ENCODE measurements at regions not wholly inside any gene's neighbourhood (a gene's known extent, or its start where the extent isn't known, plus 50 kb on each side); places are given as distances from the start of the nearest gene placed in this dataset.
A peak's percentile ranks its signal among the peaks of the same experiment; 100 is the strongest.

DNA sequence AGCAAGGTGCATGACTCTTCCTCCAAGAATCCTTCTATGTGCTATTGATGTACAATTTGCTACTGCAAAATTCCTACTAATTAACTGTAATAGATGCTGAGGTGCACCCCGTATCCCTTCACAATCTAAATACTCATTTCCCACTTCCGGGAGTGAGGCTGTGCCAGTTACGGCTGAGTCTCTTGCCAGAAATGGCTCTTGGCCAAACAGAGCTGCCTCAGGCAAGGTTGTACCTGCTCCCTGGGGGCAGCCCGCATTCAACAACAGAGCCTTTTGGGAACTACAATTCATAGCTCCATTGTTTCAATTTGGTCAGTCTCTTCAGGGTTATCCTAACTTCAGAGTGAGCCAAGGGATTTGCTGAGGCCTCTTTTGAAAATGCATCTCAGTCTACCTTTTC is 789.8 kb upstream of the MAP3K7 start:
- no peak overlapping the region for H3K9ac ChIP-seq (ENCODE audit: low read depth, low read length)
- no peaks in the 10 kb centered on the region for H3K4me1 ChIP-seq (ENCODE audit: insufficient read depth, low read length)
- no peaks in the 10 kb centered on the region for H3K27me3 ChIP-seq (ENCODE audit: insufficient read depth, low read length)
- H3K4me3 ChIP-seq (ENCODE audit: low read length), result no peak overlapping the region
- no peak overlapping the region for H3K27ac ChIP-seq (ENCODE audit: low read length)
- no peaks in the 10 kb centered on the region for H3K9me3 ChIP-seq (ENCODE audit: insufficient read depth, low read depth, low read length)
- H3K36me3 ChIP-seq (ENCODE audit: insufficient read depth, low read depth, low read length), result no peaks in the 10 kb centered on the region

DNA sequence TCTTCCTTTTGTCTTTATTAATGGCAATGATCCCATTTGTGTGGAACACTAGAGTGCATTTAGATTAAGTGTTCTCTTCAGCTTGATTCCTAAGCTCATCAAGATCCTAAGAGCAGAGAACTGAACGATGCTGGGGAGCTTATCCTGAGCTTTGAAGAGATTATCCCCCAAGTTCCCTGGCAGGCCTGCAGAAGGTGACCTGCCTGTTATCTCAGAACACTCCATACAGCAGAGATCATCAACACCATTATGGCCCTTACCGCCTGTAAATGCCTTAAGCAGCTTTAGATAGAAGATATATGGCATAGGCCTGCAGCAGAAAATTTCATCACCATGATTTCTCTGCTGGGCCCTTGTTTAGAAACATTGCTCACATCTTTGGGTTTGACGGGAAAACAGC is 779.9 kb upstream of the MAP3K7 start:
- no peak overlapping the region for H3K4me3 ChIP-seq (ENCODE audit: low read length)
- H3K36me3 ChIP-seq (ENCODE audit: insufficient read depth, low read depth, low read length), result no peaks in the 10 kb centered on the region
- no peak overlapping the region for H3K27ac ChIP-seq (ENCODE audit: low read length)
- H3K27me3 ChIP-seq (ENCODE audit: insufficient read depth, low read length), result no peaks in the 10 kb centered on the region
- no peaks in the 10 kb centered on the region for H3K4me1 ChIP-seq (ENCODE audit: insufficient read depth, low read length)
- no peaks in the 10 kb centered on the region for H3K9me3 ChIP-seq (ENCODE audit: insufficient read depth, low read depth, low read length)
- H3K9ac ChIP-seq (ENCODE audit: low read depth, low read length), result no peak overlapping the region

DNA sequence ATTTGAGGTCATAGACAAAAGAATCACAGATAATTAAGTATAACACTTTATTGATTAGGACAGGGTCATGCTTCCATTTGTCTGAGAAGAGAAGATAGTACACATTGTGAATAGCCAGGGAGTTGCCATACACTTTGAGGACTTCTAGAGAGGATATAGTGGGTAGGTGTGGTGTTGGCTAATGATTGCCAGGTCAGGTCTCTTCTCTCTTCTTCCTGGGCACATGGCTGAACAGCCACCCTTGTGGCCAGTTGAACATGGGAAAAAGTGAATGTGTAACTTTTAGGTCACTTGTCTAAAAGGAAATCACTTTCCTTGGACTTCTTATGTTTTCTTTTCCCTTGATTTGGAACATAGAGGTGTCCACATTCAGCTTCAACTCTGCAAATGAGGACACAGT is 772.1 kb upstream of the MAP3K7 start:
- H3K27ac ChIP-seq (ENCODE audit: low read length), result no peak overlapping the region
- H3K9ac ChIP-seq (ENCODE audit: low read depth, low read length), result no peak overlapping the region
- no peaks in the 10 kb centered on the region for H3K27me3 ChIP-seq (ENCODE audit: insufficient read depth, low read length)
- no peaks in the 10 kb centered on the region for H3K4me1 ChIP-seq (ENCODE audit: insufficient read depth, low read length)
- H3K9me3 ChIP-seq (ENCODE audit: insufficient read depth, low read depth, low read length), result no peaks in the 10 kb centered on the region
- H3K4me3 ChIP-seq (ENCODE audit: low read length), result no peak overlapping the region
- H3K36me3 ChIP-seq (ENCODE audit: insufficient read depth, low read depth, low read length), result no peaks in the 10 kb centered on the region

DNA sequence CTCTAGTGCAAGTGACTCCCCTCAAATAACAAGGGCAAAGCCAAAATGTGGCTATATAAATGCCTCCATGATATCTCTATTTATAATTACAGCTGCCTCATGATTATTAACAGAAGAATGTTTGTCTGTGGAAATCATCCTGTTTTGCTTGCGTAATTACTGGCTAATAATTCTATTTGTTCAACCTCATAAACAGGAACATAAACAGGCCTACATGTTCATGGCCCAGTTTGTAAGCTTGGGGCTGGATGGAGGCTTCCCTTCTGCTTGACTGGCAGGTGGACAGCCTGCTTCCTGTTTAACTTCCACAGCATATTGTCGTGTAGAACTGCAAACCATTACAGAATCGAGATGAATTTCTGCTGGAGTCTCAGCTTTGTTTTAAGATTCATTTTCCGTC is 766.0 kb upstream of the MAP3K7 start:
- Histone ChIP-seq H3K36me3 (ENCODE audit: insufficient read depth, low read depth, low read length) (no peaks in the 10 kb centered on the region), H3K9ac (ENCODE audit: low read depth, low read length) (no peak overlapping the region), H3K4me1 (ENCODE audit: insufficient read depth, low read length) (no peaks in the 10 kb centered on the region), H3K27me3 (ENCODE audit: insufficient read depth, low read length) (no peaks in the 10 kb centered on the region), H3K27ac (ENCODE audit: low read length) (no peak overlapping the region), H3K9me3 (ENCODE audit: insufficient read depth, low read depth, low read length) (no peaks in the 10 kb centered on the region), H3K4me3 (ENCODE audit: low read length) (no peak overlapping the region)

DNA sequence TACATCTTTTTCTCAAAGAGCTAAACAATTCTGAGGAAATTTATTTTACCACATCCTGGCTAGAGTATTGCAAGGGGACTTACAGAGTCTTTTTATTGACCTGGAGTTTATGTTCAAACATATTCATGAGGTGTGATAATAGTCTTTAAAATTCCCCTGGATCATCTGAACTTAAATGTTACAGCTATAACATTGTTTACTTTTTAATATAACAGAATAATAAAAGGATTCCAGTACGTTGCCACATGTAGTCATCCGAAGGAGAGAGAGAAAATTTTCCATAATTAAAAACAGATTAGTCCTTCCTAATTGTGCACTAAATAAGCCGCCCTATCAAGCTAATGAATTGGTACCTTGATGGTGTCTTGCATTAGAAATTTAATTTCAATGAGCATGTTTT is 765.4 kb upstream of the MAP3K7 start:
- no peak overlapping the region for H3K9ac ChIP-seq (ENCODE audit: low read depth, low read length)
- H3K27ac ChIP-seq (ENCODE audit: low read length), result no peak overlapping the region
- H3K36me3 ChIP-seq (ENCODE audit: insufficient read depth, low read depth, low read length), result no peaks in the 10 kb centered on the region
- H3K27me3 ChIP-seq (ENCODE audit: insufficient read depth, low read length), result no peaks in the 10 kb centered on the region
- no peaks in the 10 kb centered on the region for H3K9me3 ChIP-seq (ENCODE audit: insufficient read depth, low read depth, low read length)
- no peak overlapping the region for H3K4me3 ChIP-seq (ENCODE audit: low read length)
- H3K4me1 ChIP-seq (ENCODE audit: insufficient read depth, low read length), result no peaks in the 10 kb centered on the region

DNA sequence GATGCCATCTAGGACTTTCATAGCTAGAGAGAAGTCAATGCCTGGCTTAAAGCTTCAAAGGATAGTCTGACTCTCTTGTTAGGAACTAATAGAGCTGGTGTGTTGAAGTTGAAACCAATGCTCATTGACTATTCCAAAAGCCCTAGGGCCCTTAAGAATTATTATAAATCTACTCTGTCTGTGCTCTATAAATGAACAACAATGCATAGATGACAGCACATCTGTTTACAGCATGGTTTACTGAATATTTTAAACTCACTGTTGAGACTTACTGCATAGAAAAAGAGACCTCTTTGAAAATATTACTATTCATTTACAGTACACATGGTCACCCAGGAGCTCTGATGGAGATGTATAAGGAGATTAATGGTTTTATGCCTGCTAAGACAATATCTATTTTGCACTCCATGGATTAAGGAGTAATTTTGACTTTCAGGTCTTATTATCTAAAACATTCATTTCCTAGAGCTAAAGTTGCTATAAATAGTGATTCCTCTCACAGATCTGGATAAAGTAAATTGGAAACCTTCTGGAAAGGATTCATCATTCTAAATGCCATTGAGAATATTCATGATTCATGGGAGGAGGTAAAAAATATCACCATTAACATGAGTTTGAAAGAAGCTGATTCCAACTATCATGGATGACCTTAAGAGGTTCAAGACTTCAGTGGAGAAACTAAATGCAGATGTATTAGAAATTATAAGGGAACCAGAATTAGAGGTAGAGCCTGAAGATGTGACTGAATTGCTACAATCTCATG is 763.5 kb upstream of the MAP3K7 start:
- no peaks in the 10 kb centered on the region for H3K9me3 ChIP-seq (ENCODE audit: insufficient read depth, low read depth, low read length)

DNA sequence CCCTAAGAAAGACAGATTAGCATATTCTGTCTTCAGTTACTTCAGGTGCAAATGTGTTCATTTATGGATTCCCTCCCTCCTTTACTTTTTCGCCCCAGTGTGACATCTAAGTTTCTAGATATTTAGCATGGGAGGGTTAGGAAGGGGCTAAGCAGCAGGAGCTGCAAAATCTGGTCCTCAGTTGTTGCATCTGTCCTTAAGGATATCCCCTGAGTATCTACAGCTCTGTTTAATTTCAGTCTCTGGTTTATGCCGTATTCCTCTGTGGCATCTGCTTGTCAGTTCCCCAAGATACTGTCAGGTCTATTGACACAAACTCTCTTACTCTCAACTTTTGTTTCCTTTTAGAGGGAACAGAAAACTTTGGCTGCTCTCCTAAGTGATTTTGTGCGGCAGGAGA is 754.6 kb upstream of the MAP3K7 start:
- Histone ChIP-seq H3K36me3 (ENCODE audit: insufficient read depth, low read depth, low read length) (no peaks in the 10 kb centered on the region), H3K4me3 (ENCODE audit: low read length) (peak overlapping the region; percentile 40), H3K27ac (ENCODE audit: low read length) (no peak overlapping the region)

More for the DNA sequence above, 763.5 kb upstream of the MAP3K7 start:
- no peak overlapping the region for H3K4me3 ChIP-seq (ENCODE audit: low read length)
- no peaks in the 10 kb centered on the region for H3K36me3 ChIP-seq (ENCODE audit: insufficient read depth, low read depth, low read length)
- H3K27me3 ChIP-seq (ENCODE audit: insufficient read depth, low read length), result no peaks in the 10 kb centered on the region
- H3K27ac ChIP-seq (ENCODE audit: low read length), result no peak overlapping the region
- no peaks in the 10 kb centered on the region for H3K4me1 ChIP-seq (ENCODE audit: insufficient read depth, low read length)
- H3K9ac ChIP-seq (ENCODE audit: low read depth, low read length), result no peak overlapping the region

DNA sequence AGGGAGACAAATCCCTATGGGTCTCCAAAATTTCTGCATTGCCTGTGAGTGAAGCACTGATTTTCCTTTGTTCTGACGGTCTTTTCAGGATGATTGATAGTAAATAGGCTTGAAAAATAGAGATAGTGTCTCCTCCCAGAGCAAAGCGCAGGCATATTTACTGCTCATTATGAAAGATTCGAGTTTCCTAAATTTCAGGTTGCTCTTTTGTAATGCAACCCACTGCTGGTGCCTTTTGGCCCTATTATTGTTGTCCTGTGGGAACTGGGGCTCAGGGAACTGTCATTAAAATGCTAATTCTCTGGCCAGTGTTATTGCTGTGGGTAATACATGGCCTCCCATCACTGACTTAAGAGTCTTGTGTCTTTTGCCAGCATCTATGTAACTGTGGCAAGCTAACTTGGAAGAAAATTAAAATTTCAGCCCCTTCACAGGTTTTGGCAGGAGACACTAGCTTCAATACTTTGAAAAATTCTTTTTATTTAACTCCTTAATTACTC is 754.1 kb upstream of the MAP3K7 start:
- H3K4me3 ChIP-seq (ENCODE audit: low read length), result peak overlapping the region; percentile 40
- no peaks in the 10 kb centered on the region for H3K27me3 ChIP-seq (ENCODE audit: insufficient read depth, low read length)
- H3K9me3 ChIP-seq (ENCODE audit: insufficient read depth, low read depth, low read length), result no peaks in the 10 kb centered on the region
- no peaks in the 10 kb centered on the region for H3K36me3 ChIP-seq (ENCODE audit: insufficient read depth, low read depth, low read length)
- H3K9ac ChIP-seq (ENCODE audit: low read depth, low read length), result no peak overlapping the region
- peaks cover 15% of the 10 kb centered on the region for H3K4me1 ChIP-seq (ENCODE audit: insufficient read depth, low read length)
- H3K27ac ChIP-seq (ENCODE audit: low read length), result no peak overlapping the region

More for the DNA sequence above, 754.6 kb upstream of the MAP3K7 start:
- Histone ChIP-seq H3K9me3 (ENCODE audit: insufficient read depth, low read depth, low read length) (no peaks in the 10 kb centered on the region), H3K9ac (ENCODE audit: low read depth, low read length) (peak overlapping the region; percentile 2; the same call in 1 of the 2 replicates), H3K27me3 (ENCODE audit: insufficient read depth, low read length) (no peaks in the 10 kb centered on the region), H3K4me1 (ENCODE audit: insufficient read depth, low read length) (peaks cover 15% of the 10 kb centered on the region)

DNA sequence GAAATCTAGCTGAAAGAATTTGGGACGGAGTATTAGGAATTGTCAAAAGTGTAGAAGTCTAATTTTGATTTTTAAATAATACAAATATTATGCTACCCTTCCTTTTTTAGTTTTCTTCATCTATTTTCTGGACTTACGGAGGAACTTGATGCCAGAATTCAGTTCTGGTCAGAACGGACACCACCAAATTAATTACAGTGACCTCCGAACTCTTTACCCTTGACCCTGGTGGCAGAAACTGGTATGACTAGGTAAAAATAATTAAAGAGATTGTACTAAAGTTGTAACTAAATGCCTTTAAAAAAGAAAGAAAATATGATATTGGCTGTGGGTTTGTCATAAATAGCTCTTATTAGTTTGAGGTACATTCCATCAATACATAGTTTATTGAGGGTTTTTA is 751.1 kb upstream of the MAP3K7 start:
- no peak overlapping the region for H3K27ac ChIP-seq (ENCODE audit: low read length)
- H3K36me3 ChIP-seq (ENCODE audit: insufficient read depth, low read depth, low read length), result no peaks in the 10 kb centered on the region
- H3K9ac ChIP-seq (ENCODE audit: low read depth, low read length), result no peak overlapping the region
- H3K27me3 ChIP-seq (ENCODE audit: insufficient read depth, low read length), result no peaks in the 10 kb centered on the region
- H3K4me3 ChIP-seq (ENCODE audit: low read length), result no peak overlapping the region
- peaks cover 15% of the 10 kb centered on the region for H3K4me1 ChIP-seq (ENCODE audit: insufficient read depth, low read length)
- no peaks in the 10 kb centered on the region for H3K9me3 ChIP-seq (ENCODE audit: insufficient read depth, low read depth, low read length)

DNA sequence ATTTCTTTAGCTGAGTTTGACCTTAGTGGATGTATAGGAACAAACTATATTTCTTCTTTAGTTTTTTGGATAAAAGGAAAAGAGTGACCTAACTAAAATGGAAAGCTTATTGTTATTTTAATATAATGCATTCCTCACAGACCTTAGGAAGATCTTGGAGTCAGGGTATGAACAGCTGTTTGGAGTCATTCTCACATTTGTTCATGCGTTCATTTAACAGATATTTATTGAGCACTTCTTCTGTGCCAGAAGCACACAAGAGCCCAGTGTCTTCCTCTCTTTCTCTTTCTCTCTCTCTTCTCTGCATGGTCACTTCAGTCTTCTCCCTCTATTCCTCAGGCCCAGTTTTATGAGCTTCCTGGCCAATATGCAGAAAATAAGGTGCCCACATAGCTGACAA is 744.0 kb upstream of the MAP3K7 start:
- Histone ChIP-seq H3K4me3 (ENCODE audit: low read length) (no peak overlapping the region), H3K9me3 (ENCODE audit: insufficient read depth, low read depth, low read length) (no peaks in the 10 kb centered on the region), H3K27me3 (ENCODE audit: insufficient read depth, low read length) (no peaks in the 10 kb centered on the region), H3K36me3 (ENCODE audit: insufficient read depth, low read depth, low read length) (no peaks in the 10 kb centered on the region), H3K9ac (ENCODE audit: low read depth, low read length) (no peak overlapping the region), H3K27ac (ENCODE audit: low read length) (no peak overlapping the region), H3K4me1 (ENCODE audit: insufficient read depth, low read length) (no peaks in the 10 kb centered on the region)

DNA sequence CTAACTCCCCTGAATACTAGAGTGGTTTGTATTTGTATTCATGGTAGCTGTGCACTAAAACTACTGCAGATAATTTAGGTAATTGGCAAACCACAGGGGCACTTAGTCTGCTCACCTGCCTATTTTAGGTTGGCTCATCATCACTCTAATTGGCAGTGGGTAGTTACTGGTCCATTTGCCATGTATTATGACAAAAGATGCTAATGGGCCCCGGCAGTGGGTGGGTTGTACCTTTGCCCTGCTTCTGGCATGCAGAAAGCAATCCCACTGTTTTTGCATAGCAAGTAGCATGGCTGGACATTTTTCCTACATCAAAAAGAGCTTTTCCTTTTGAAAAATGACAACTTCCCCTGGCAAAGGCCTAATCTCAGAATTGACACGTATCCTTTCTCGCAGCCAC is 741.4 kb upstream of the MAP3K7 start:
- Histone ChIP-seq H3K27me3 (ENCODE audit: insufficient read depth, low read length) (no peaks in the 10 kb centered on the region), H3K36me3 (ENCODE audit: insufficient read depth, low read depth, low read length) (no peaks in the 10 kb centered on the region), H3K27ac (ENCODE audit: low read length) (no peak overlapping the region), H3K4me3 (ENCODE audit: low read length) (no peak overlapping the region), H3K9me3 (ENCODE audit: insufficient read depth, low read depth, low read length) (no peaks in the 10 kb centered on the region), H3K4me1 (ENCODE audit: insufficient read depth, low read length) (no peaks in the 10 kb centered on the region), H3K9ac (ENCODE audit: low read depth, low read length) (no peak overlapping the region)

DNA sequence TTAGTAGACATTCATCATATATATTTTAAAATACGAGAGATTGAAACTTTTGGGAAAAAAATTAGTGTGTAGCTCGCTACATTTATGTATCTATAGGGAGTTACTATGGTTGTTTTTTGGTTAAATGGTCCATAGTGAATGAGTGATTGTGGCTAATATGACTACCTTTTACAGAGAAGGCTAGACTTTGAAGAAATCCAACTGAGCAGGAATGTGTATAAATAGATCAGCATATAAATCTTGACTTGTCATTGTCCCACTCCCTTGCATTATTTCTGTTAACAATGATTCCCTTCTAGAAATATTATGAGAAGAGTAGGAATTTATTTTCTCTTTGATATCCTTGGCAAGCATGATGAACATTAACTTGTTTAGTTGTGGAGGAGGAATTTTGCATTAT is 737.8 kb upstream of the MAP3K7 start:
- Histone ChIP-seq H3K27me3 (ENCODE audit: insufficient read depth, low read length) (no peaks in the 10 kb centered on the region), H3K4me3 (ENCODE audit: low read length) (no peak overlapping the region), H3K9me3 (ENCODE audit: insufficient read depth, low read depth, low read length) (no peaks in the 10 kb centered on the region), H3K27ac (ENCODE audit: low read length) (no peak overlapping the region), H3K4me1 (ENCODE audit: insufficient read depth, low read length) (no peaks in the 10 kb centered on the region), H3K9ac (ENCODE audit: low read depth, low read length) (no peak overlapping the region), H3K36me3 (ENCODE audit: insufficient read depth, low read depth, low read length) (no peaks in the 10 kb centered on the region)
